ENCODE measurements at regions not wholly inside any gene's neighbourhood (a gene's known extent, or its start where the extent isn't known, plus 50 kb on each side); places are given as distances from the start of the nearest gene placed in this dataset.

GRCh38 chr13:105177265-105177900 lies 1358.1 kb downstream of the EFNB2 start:
- Histone ChIP-seq H3K9me3 (replicated peaks) (peaks cover 4% of the 10 kb centered on the region), H3K4me3 (no peak overlapping the region), H3K4me1 (no peaks in the 10 kb centered on the region), H3K36me3 (no peaks in the 10 kb centered on the region), H3K27me3 (ENCODE audit: low read depth) (no peaks in the 10 kb centered on the region), H3K27ac (replicated peaks) (no peak overlapping the region)
- DNase-seq: no peak
- intact Hi-C loops (cut with micrococcal nuclease): no loop called here
- TF ChIP-seq CTCF (IDR thresholded peaks at IDR 0.05; ENCODE audit: borderline replicate concordance): no peak

- H3K27me3 ChIP-seq (ENCODE audit: low read depth): no peaks in the 10 kb centered on the region
- H3K36me3 ChIP-seq: no peaks in the 10 kb centered on the region
- DNase-seq: no peak
- H3K4me1 ChIP-seq: no peaks in the 10 kb centered on the region
- TF ChIP-seq CTCF (IDR thresholded peaks at IDR 0.05; ENCODE audit: borderline replicate concordance): no peak
- intact Hi-C loops (cut with micrococcal nuclease): no loop called here
- H3K27ac ChIP-seq (replicated peaks): no peak overlapping the region
- H3K4me3 ChIP-seq: no peak overlapping the region
- peaks cover 37% of the 10 kb centered on the region for H3K9me3 ChIP-seq (replicated peaks)
These were observed 1365.0 kb downstream of the EFNB2 start for GRCh38 chr13:105170438-105170837.

- no peak overlapping the region for H3K27ac ChIP-seq (replicated peaks)
- intact Hi-C loops (cut with micrococcal nuclease): no loop called here
- H3K27me3 ChIP-seq (ENCODE audit: low read depth): no peaks in the 10 kb centered on the region
- H3K4me1 ChIP-seq: no peaks in the 10 kb centered on the region
- TF ChIP-seq CTCF (IDR thresholded peaks at IDR 0.05; ENCODE audit: borderline replicate concordance): no peak
- no peaks in the 10 kb centered on the region for H3K36me3 ChIP-seq
- DNase-seq: no peak
- no peak overlapping the region for H3K4me3 ChIP-seq
- peaks cover 37% of the 10 kb centered on the region for H3K9me3 ChIP-seq (replicated peaks)
These were observed 1367.2 kb downstream of the EFNB2 start for GRCh38 chr13:105168295-105168694.

GRCh38 chr13:105167385-105167784 lies 1368.1 kb downstream of the EFNB2 start:
- Histone ChIP-seq H3K27ac (replicated peaks) (no peak overlapping the region), H3K36me3 (no peaks in the 10 kb centered on the region), H3K4me3 (no peak overlapping the region), H3K27me3 (ENCODE audit: low read depth) (no peaks in the 10 kb centered on the region), H3K9me3 (replicated peaks) (peaks cover 34% of the 10 kb centered on the region), H3K4me1 (no peaks in the 10 kb centered on the region)
- intact Hi-C loops (cut with micrococcal nuclease): no loop called here
- DNase-seq: no peak
- TF ChIP-seq CTCF (IDR thresholded peaks at IDR 0.05; ENCODE audit: borderline replicate concordance): no peak

- DNase-seq: no peak
- intact Hi-C loops (cut with micrococcal nuclease): no loop called here
These were observed 1369.9 kb downstream of the EFNB2 start for GRCh38 chr13:105165449-105166125.

More at GRCh38 chr13:105165449-105166125, 1369.9 kb downstream of the EFNB2 start:
- H3K27ac ChIP-seq (replicated peaks): no peak overlapping the region
- H3K9me3 ChIP-seq (replicated peaks): peaks cover 16% of the 10 kb centered on the region
- H3K4me3 ChIP-seq: no peak overlapping the region
- H3K27me3 ChIP-seq (ENCODE audit: low read depth): no peaks in the 10 kb centered on the region
- H3K4me1 ChIP-seq: no peaks in the 10 kb centered on the region
- no peaks in the 10 kb centered on the region for H3K36me3 ChIP-seq
- TF ChIP-seq CTCF (IDR thresholded peaks at IDR 0.05; ENCODE audit: borderline replicate concordance): no peak
